ENCODE measurements at regions not wholly inside any gene's neighbourhood (a gene's known extent, or its start where the extent isn't known, plus 50 kb on each side); places are given as distances from the start of the nearest gene placed in this dataset.
A peak's percentile ranks its signal among the peaks of the same experiment; 100 is the strongest.

- peak; percentile 43; the same call in 1 of the 2 replicates for TF ChIP-seq GATA2 (IDR thresholded peaks at IDR 0.05; ENCODE audit: low read depth, low read length)
- TF ChIP-seq GATA3 (IDR thresholded peaks at IDR 0.05; ENCODE audit: low read depth, low read length): no peak
Measured at GRCh38 chr9:135216791-135217441, 129.4 kb downstream of the OLFM1 start.
